Thoracic aorta (tissue), 2 donors: ENCODE measurements at regions not wholly inside any gene's neighbourhood (a gene's known extent, or its start where the extent isn't known, plus 50 kb on each side); places are given as distances from the start of the nearest gene placed in this dataset.

Experiments
- ATAC-seq: fragments of 150-250 bp; one replicate; pipeline ENCODE4 v1.8.0; 2017; ENCODE audit warnings: low read depth; ENCODE audit not compliant: insufficient number of reproducible peaks, low FRiP score
- DNase-seq: peaks from one replicate; pipeline ENCODE4 v3.0.0-alpha.2; 2020; ENCODE audit warnings: low spot score
- H3K27ac ChIP-seq, 2 donors: fragments of 200-600 bp; sonication (generic); 1 replicate in 1 of 2; 2 replicates in 1 of 2; pipeline ENCODE4 v1.5.1; 2016; ENCODE audit warnings: mild to moderate bottlenecking in 2 of 2, moderate library complexity in 2 of 2
- H3K27me3 ChIP-seq: fragments of 200-600 bp; sonication (generic); replicated peaks from 2 replicates; pipeline ENCODE4 v1.6.0; 2016; ENCODE audit warnings: mild to moderate bottlenecking; ENCODE audit not compliant: insufficient read depth
- H3K36me3 ChIP-seq: fragments of 200-600 bp; sonication (generic); one replicate; pipeline ENCODE4 v1.5.1; 2016
- H3K4me1 ChIP-seq, 2 donors: fragments of 200-600 bp; sonication (generic); 1 replicate in 1 of 2; 2 replicates in 1 of 2; pipeline versions ENCODE4 v1.5.1 to v1.6.0; 2016; ENCODE audit warnings: low read depth in 2 of 2, mild to moderate bottlenecking in 1 of 2; ENCODE audit not compliant: control insufficient read depth in 1 of 2
- H3K4me3 ChIP-seq: fragments of 200-600 bp; sonication (generic); 2 replicates; pipeline ENCODE4 v1.5.1; 2016; ENCODE audit warnings: mild to moderate bottlenecking
- H3K9me3 ChIP-seq: fragments of 200-600 bp; sonication (generic); 2 replicates; pipeline ENCODE4 v1.5.1; 2016
- TF ChIP-seq, protein P1 (sequence below): fragments of 200-600 bp; sonication (generic); IDR thresholded peaks from one replicate; pipeline ENCODE4 v1.5.1; 2019; ENCODE audit warnings: antibody characterized with exemption

DNA sequence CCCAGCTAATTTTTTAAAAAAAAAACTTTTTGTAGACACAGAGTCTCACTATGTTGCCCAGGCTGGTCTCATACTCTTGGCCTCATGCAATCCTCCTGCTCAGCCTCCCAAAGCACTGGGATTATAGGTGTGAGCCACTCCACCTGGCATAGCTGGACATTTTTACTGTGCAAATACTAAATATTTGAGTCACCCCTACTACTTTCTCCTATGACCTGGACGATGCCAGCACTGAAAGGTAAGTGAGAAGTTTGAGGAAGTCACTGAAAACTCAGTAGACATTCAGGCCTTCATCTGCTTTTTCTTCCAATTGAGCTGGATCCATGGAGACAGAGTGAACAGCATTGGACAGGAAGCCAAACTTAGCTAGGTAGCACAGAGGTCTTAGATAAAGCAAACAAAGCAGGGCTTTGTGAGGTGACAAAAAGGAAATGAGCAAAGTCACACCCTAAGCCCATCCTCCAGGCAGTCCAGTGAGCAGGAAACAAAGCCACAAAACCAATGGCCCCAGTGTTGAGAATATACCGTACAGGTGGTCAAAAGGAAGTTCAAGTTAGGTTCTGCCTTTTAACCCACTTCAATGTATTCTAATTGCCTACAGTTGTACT, 192.6 kb upstream of the RASA1 start:
- ATAC-seq, result no peak
- H3K27ac ChIP-seq, result no peak overlapping the region
- H3K4me1 ChIP-seq, result no peaks in the 10 kb centered on the region
- DNase-seq, result no peak
- no peaks in the 10 kb centered on the region for H3K27me3 ChIP-seq
- TF ChIP-seq, protein P1, sequence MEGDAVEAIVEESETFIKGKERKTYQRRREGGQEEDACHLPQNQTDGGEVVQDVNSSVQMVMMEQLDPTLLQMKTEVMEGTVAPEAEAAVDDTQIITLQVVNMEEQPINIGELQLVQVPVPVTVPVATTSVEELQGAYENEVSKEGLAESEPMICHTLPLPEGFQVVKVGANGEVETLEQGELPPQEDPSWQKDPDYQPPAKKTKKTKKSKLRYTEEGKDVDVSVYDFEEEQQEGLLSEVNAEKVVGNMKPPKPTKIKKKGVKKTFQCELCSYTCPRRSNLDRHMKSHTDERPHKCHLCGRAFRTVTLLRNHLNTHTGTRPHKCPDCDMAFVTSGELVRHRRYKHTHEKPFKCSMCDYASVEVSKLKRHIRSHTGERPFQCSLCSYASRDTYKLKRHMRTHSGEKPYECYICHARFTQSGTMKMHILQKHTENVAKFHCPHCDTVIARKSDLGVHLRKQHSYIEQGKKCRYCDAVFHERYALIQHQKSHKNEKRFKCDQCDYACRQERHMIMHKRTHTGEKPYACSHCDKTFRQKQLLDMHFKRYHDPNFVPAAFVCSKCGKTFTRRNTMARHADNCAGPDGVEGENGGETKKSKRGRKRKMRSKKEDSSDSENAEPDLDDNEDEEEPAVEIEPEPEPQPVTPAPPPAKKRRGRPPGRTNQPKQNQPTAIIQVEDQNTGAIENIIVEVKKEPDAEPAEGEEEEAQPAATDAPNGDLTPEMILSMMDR, result no peak
- H3K4me3 ChIP-seq, result no peak overlapping the region
- H3K36me3 ChIP-seq, result no peaks in the 10 kb centered on the region
- no peaks in the 10 kb centered on the region for H3K9me3 ChIP-seq

DNA sequence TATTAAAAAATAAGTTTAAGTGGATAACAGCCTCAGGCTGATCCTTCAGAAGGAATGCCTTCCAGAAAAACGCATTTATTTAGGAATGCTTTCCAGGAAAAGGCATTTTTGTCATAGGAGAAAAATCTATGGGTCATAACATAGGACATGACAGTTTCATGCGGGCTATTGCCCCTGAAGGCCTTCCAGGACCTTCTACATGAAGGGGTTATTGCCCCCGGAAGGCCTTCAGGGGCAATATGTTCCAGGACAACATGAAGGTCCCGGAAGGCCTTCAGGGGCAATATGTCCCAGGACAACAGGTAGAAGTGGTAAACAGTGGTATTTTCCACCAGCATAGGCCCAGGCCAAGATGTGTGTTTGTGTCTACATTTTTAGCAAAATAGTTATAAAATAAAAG, 191.3 kb upstream of the RASA1 start:
- no peaks in the 10 kb centered on the region for H3K27me3 ChIP-seq
- no peak overlapping the region for H3K27ac ChIP-seq
- no peak overlapping the region for H3K4me3 ChIP-seq
- H3K9me3 ChIP-seq, result no peaks in the 10 kb centered on the region
- no peaks in the 10 kb centered on the region for H3K36me3 ChIP-seq
- DNase-seq, result no peak
- no peak for ATAC-seq
- no peaks in the 10 kb centered on the region for H3K4me1 ChIP-seq
- TF ChIP-seq, protein P1, result no peak

DNA sequence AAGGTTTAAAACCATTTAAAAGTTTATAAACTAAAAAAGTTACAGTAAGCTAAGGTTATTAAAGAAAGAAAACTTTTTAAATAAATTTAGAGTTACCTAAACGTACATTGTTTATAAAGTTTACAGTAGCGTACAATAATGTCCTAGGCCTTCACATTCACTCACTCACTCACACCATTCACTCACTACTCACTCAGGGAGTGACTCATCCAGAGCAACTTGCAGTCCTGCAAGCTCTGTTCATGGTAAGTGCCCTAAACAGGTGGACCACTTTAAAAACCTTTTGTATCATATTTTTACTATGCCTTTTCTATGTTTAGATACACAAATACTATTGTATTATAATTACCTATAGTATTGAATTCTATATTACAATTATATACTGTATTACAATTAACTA, 190.8 kb upstream of the RASA1 start:
- DNase-seq (no peak), ATAC-seq (no peak)
- H3K27ac ChIP-seq, result no peak overlapping the region
- no peak overlapping the region for H3K4me3 ChIP-seq
- no peaks in the 10 kb centered on the region for H3K9me3 ChIP-seq
- H3K36me3 ChIP-seq, result no peaks in the 10 kb centered on the region
- TF ChIP-seq, protein P1, result no peak
- H3K4me1 ChIP-seq, result no peaks in the 10 kb centered on the region
- H3K27me3 ChIP-seq, result no peaks in the 10 kb centered on the region

DNA sequence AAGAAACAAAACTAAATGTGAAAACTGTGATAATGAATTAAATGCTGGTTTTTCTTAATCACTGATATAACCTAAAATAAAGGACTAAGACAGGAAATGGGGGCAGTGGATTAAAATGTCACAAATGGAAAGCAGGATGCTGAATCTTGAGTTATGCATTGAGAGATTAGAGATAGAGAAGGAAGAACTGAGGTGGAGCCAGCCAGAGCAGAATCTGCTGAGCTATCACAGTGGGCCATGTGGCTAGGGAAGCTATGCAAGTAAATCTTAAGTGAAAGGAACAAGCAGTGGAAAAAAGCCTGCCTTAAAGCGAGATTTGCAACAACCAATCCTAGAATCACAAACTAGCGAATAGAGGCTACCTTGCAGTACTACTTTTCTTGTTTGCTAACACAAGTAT, 188.5 kb upstream of the RASA1 start:
- no peak overlapping the region for H3K4me3 ChIP-seq
- TF ChIP-seq, protein P1, result no peak
- DNase-seq (no peak), ATAC-seq (no peak)
- no peaks in the 10 kb centered on the region for H3K4me1 ChIP-seq
- no peaks in the 10 kb centered on the region for H3K36me3 ChIP-seq
- H3K27me3 ChIP-seq, result no peaks in the 10 kb centered on the region
- no peak overlapping the region for H3K27ac ChIP-seq
- no peaks in the 10 kb centered on the region for H3K9me3 ChIP-seq

DNA sequence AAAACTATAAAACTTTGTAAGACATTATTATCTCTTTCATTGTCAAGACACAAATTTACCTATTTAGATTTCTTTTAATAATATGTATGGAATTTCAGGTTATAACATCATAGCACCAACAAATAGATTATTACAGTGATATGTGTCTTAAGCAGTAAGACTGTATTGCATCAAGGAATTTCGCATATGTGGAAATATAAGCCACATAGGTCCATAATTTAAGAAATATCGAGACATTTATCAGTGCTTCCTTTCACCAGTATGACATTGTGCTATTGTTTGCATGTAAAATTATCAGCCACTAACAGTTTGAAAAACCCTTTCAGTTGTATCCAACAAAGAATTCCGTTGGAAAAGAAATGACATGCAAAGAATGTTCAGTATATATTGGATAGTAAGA, 186.7 kb upstream of the RASA1 start:
- Histone ChIP-seq H3K27ac (no peak overlapping the region), H3K36me3 (no peaks in the 10 kb centered on the region), H3K4me1 (no peaks in the 10 kb centered on the region), H3K4me3 (no peak overlapping the region), H3K27me3 (no peaks in the 10 kb centered on the region), H3K9me3 (no peaks in the 10 kb centered on the region)
- TF ChIP-seq, protein P1, result no peak
- no peak for DNase-seq
- no peak for ATAC-seq
